ENCODE measurements at regions not wholly inside any gene's neighbourhood (a gene's known extent, or its start where the extent isn't known, plus 50 kb on each side); places are given as distances from the start of the nearest gene placed in this dataset.

DNA sequence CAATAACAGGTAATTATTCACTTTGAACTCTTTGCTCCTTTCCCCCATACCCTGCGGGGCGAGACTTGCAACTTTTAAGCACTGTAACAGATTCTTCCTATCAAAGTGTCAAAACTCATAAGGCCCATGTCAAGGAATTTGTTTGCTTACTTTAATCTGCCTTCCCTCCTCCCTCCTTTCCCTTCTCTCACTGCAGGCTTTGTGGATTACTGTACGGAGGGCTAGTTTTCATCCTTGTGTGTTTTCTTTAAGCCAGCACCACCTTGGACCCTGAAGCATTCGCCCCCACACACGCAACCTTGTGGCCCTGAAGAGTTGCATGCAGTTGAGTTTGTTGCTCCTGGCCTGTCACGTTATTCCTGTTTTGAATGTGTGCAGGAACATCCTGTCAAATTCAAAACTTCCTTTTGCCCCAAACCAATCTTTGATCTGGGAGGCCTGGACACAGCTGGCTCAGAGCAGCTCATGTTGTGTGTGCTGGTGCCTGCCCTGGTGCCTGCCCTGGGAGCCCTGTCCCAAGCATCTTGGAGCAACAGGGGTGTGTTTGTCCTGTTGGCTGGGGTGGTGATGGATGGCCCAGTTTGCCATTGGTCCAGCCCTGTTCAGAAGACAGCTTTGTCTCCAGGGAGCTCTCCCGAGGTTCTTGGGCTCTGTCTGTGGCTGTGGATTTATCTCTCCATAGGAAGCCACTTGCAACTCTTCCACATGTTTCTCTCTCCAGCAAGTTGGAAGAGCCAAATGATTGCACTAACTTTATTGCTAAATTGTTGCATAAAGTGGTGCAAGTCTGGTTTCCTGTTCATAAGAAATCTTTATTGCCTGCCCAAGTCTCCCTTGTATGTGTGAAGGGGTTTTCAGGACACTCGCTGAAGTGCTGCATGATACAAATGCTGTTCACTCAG, 199.6 kb downstream of the VAPA start:
- TF ChIP-seq, protein P1, sequence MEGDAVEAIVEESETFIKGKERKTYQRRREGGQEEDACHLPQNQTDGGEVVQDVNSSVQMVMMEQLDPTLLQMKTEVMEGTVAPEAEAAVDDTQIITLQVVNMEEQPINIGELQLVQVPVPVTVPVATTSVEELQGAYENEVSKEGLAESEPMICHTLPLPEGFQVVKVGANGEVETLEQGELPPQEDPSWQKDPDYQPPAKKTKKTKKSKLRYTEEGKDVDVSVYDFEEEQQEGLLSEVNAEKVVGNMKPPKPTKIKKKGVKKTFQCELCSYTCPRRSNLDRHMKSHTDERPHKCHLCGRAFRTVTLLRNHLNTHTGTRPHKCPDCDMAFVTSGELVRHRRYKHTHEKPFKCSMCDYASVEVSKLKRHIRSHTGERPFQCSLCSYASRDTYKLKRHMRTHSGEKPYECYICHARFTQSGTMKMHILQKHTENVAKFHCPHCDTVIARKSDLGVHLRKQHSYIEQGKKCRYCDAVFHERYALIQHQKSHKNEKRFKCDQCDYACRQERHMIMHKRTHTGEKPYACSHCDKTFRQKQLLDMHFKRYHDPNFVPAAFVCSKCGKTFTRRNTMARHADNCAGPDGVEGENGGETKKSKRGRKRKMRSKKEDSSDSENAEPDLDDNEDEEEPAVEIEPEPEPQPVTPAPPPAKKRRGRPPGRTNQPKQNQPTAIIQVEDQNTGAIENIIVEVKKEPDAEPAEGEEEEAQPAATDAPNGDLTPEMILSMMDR (IDR thresholded peaks at IDR 0.05) = no peak
- TF ChIP-seq TCF7L2 (IDR thresholded peaks at IDR 0.05; ENCODE audit: low read depth, low read length) (no peak), POLR2AphosphoS5 (IDR thresholded peaks at IDR 0.05; ENCODE audit: low read depth, low read length) (no peak), SIN3A (IDR thresholded peaks at IDR 0.05; ENCODE audit: borderline replicate concordance, insufficient read depth, low read depth, low read length) (no peak)
- TF ChIP-seq, protein P2, sequence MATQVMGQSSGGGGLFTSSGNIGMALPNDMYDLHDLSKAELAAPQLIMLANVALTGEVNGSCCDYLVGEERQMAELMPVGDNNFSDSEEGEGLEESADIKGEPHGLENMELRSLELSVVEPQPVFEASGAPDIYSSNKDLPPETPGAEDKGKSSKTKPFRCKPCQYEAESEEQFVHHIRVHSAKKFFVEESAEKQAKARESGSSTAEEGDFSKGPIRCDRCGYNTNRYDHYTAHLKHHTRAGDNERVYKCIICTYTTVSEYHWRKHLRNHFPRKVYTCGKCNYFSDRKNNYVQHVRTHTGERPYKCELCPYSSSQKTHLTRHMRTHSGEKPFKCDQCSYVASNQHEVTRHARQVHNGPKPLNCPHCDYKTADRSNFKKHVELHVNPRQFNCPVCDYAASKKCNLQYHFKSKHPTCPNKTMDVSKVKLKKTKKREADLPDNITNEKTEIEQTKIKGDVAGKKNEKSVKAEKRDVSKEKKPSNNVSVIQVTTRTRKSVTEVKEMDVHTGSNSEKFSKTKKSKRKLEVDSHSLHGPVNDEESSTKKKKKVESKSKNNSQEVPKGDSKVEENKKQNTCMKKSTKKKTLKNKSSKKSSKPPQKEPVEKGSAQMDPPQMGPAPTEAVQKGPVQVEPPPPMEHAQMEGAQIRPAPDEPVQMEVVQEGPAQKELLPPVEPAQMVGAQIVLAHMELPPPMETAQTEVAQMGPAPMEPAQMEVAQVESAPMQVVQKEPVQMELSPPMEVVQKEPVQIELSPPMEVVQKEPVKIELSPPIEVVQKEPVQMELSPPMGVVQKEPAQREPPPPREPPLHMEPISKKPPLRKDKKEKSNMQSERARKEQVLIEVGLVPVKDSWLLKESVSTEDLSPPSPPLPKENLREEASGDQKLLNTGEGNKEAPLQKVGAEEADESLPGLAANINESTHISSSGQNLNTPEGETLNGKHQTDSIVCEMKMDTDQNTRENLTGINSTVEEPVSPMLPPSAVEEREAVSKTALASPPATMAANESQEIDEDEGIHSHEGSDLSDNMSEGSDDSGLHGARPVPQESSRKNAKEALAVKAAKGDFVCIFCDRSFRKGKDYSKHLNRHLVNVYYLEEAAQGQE (IDR thresholded peaks at IDR 0.05; ENCODE audit: insufficient read depth in 1 of 2, low read depth in 2 of 2, low read length in 1 of 2) = no peak
- Histone ChIP-seq H3K4me1 (ENCODE audit: control insufficient read depth, insufficient read depth, low read length) (no peaks in the 10 kb centered on the region), H3K4me3 (ENCODE audit: low read depth in 2 of 2, low read length in 2 of 2) (no peak overlapping the region), H3K27ac (ENCODE audit: low read length) (no peak overlapping the region), H3K36me3 (ENCODE audit: control insufficient read depth, insufficient read depth, low read length) (no peaks in the 10 kb centered on the region), H3K27me3 (ENCODE audit: control insufficient read depth, insufficient read depth, low read length) (peaks cover 4% of the 10 kb centered on the region), H3K9me3 (ENCODE audit: control insufficient read depth, insufficient read depth, low read depth, low read length) (no peaks in the 10 kb centered on the region)
- ChIA-PET CTCF (no interaction called here), POLR2A (no interaction called here)
- DNase-seq (ENCODE audit: low read depth, low spot score) = no peak
- intact Hi-C loops (cut with micrococcal nuclease; ENCODE audit: unreplicated experiment) (no loop called here), in situ Hi-C loops (cut with HindIII; ENCODE audit: low pct_unique_long_range_greater_than_20kb, low sequenced_read_pairs) (no loop called here)
- ATAC-seq = no peak
- no TSS peak for BruUV-seq (replicated peaks)

DNA sequence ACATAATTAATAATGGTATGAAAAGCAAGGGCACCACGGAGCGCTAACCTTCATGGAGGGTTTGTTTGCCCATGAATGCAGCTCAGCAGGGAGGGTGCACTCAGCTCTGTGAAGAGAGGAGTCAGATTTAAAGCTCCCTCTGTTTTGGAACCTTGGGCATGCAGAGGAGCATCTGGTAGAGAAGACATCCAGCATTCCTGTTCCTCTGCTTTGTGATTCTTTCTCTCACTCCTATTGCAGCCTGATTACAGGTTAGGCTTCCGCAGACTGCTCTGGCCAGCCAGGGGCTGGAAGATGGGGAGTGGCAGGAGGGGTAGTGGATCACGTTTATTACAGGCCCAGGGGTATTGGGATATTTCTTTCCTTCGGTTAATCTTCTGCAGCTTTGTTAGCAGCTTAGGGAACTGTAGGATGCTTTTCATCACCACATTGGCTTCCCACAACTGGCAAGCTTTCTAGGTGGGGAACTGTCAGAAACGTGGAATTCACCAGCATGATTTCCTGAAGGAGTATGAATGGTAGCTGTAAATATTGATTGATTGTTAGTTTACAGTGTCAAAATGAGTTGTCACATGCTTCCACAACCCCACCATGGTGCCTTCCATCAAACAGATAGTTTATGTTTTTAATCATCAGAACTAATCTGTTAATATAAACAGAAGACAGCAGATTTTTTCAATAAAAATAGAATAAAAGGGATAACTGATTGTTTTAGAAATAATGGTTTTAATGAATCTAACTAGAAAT, 201.1 kb downstream of the VAPA start:
- H3K4me1 ChIP-seq (ENCODE audit: control insufficient read depth, insufficient read depth, low read length) = no peaks in the 10 kb centered on the region
- H3K4me3 ChIP-seq (ENCODE audit: low read depth in 2 of 2, low read length in 2 of 2) = no peak overlapping the region
- TF ChIP-seq POLR2AphosphoS5 (IDR thresholded peaks at IDR 0.05; ENCODE audit: low read depth, low read length) = no peak
- TF ChIP-seq, protein P2 (IDR thresholded peaks at IDR 0.05; ENCODE audit: insufficient read depth in 1 of 2, low read depth in 2 of 2, low read length in 1 of 2) = no peak
- TF ChIP-seq, protein P1 (IDR thresholded peaks at IDR 0.05) = no peak
- TF ChIP-seq SIN3A (IDR thresholded peaks at IDR 0.05; ENCODE audit: borderline replicate concordance, insufficient read depth, low read depth, low read length) = no peak
- TF ChIP-seq TCF7L2 (IDR thresholded peaks at IDR 0.05; ENCODE audit: low read depth, low read length) = no peak
- intact Hi-C loops (cut with micrococcal nuclease; ENCODE audit: unreplicated experiment) (no loop called here), in situ Hi-C loops (cut with HindIII; ENCODE audit: low pct_unique_long_range_greater_than_20kb, low sequenced_read_pairs) (no loop called here)
- peaks cover 4% of the 10 kb centered on the region for H3K27me3 ChIP-seq (ENCODE audit: control insufficient read depth, insufficient read depth, low read length)
- no peaks in the 10 kb centered on the region for H3K9me3 ChIP-seq (ENCODE audit: control insufficient read depth, insufficient read depth, low read depth, low read length)
- DNase-seq (ENCODE audit: low read depth, low spot score) = no peak
- no peak for ATAC-seq
- H3K36me3 ChIP-seq (ENCODE audit: control insufficient read depth, insufficient read depth, low read length) = no peaks in the 10 kb centered on the region
- BruUV-seq (replicated peaks) = no TSS peak
- POLR2A ChIA-PET = no interaction called here
- CTCF ChIA-PET = no interaction called here
- H3K27ac ChIP-seq (ENCODE audit: low read length) = no peak overlapping the region

All from Panc1 (cell line).